ENCODE measurements at regions not wholly inside any gene's neighbourhood (a gene's known extent, or its start where the extent isn't known, plus 50 kb on each side); places are given as distances from the start of the nearest gene placed in this dataset.

GRCh38 chr4:11298451-11298850, 130.2 kb downstream of the HS3ST1 start:
- H3K27me3 ChIP-seq (ENCODE audit: control insufficient read depth, insufficient read depth, low read length), result no peaks in the 10 kb centered on the region
- DNase-seq, result no peak
- H3K4me3 ChIP-seq (ENCODE audit: insufficient read depth, low read depth, low read length), result no peak overlapping the region
- no peaks in the 10 kb centered on the region for H3K36me3 ChIP-seq (replicated peaks; ENCODE audit: control insufficient read depth, insufficient read depth, low read length)

GRCh38 chr4:11297627-11298026, 131.1 kb downstream of the HS3ST1 start:
- no peaks in the 10 kb centered on the region for H3K36me3 ChIP-seq (replicated peaks; ENCODE audit: control insufficient read depth, insufficient read depth, low read length)
- no peak for DNase-seq

GRCh38 chr4:11297201-11297600, 131.5 kb downstream of the HS3ST1 start:
- DNase-seq, result no peak
- Histone ChIP-seq H3K27me3 (ENCODE audit: control insufficient read depth, insufficient read depth, low read length) (no peaks in the 10 kb centered on the region), H3K36me3 (replicated peaks; ENCODE audit: control insufficient read depth, insufficient read depth, low read length) (no peaks in the 10 kb centered on the region), H3K4me3 (ENCODE audit: insufficient read depth, low read depth, low read length) (no peak overlapping the region)

More at GRCh38 chr4:11297627-11298026, 131.1 kb downstream of the HS3ST1 start:
- H3K27me3 ChIP-seq (ENCODE audit: control insufficient read depth, insufficient read depth, low read length), result no peaks in the 10 kb centered on the region
- no peak overlapping the region for H3K4me3 ChIP-seq (ENCODE audit: insufficient read depth, low read depth, low read length)

GRCh38 chr4:11293866-11294265, 134.8 kb downstream of the HS3ST1 start:
- Histone ChIP-seq H3K4me3 (ENCODE audit: insufficient read depth, low read depth, low read length) (no peak overlapping the region), H3K36me3 (replicated peaks; ENCODE audit: control insufficient read depth, insufficient read depth, low read length) (no peaks in the 10 kb centered on the region), H3K27me3 (ENCODE audit: control insufficient read depth, insufficient read depth, low read length) (no peaks in the 10 kb centered on the region)
- DNase-seq, result no peak

- no peak overlapping the region for H3K4me3 ChIP-seq (ENCODE audit: insufficient read depth, low read depth, low read length)
- H3K36me3 ChIP-seq (replicated peaks; ENCODE audit: control insufficient read depth, insufficient read depth, low read length), result no peaks in the 10 kb centered on the region
- no peaks in the 10 kb centered on the region for H3K27me3 ChIP-seq (ENCODE audit: control insufficient read depth, insufficient read depth, low read length)
- DNase-seq, result no peak
These were observed 141.6 kb downstream of the HS3ST1 start for GRCh38 chr4:11287055-11287454.

GRCh38 chr4:11286533-11286932, 142.2 kb downstream of the HS3ST1 start:
- H3K27me3 ChIP-seq (ENCODE audit: control insufficient read depth, insufficient read depth, low read length), result no peaks in the 10 kb centered on the region
- no peak for DNase-seq
- no peaks in the 10 kb centered on the region for H3K36me3 ChIP-seq (replicated peaks; ENCODE audit: control insufficient read depth, insufficient read depth, low read length)
- H3K4me3 ChIP-seq (ENCODE audit: insufficient read depth, low read depth, low read length), result no peak overlapping the region

- no peaks in the 10 kb centered on the region for H3K27me3 ChIP-seq (ENCODE audit: control insufficient read depth, insufficient read depth, low read length)
- H3K36me3 ChIP-seq (replicated peaks; ENCODE audit: control insufficient read depth, insufficient read depth, low read length), result no peaks in the 10 kb centered on the region
- DNase-seq, result no peak
- H3K4me3 ChIP-seq (ENCODE audit: insufficient read depth, low read depth, low read length), result no peak overlapping the region
These were observed 147.0 kb downstream of the HS3ST1 start for GRCh38 chr4:11281720-11282119.

- no peak for DNase-seq
- H3K4me3 ChIP-seq (ENCODE audit: insufficient read depth, low read depth, low read length), result no peak overlapping the region
- no peaks in the 10 kb centered on the region for H3K27me3 ChIP-seq (ENCODE audit: control insufficient read depth, insufficient read depth, low read length)
- H3K36me3 ChIP-seq (replicated peaks; ENCODE audit: control insufficient read depth, insufficient read depth, low read length), result no peaks in the 10 kb centered on the region
These were observed 157.4 kb downstream of the HS3ST1 start for GRCh38 chr4:11271263-11271662.

GRCh38 chr4:11268149-11268548, 160.5 kb downstream of the HS3ST1 start:
- DNase-seq, result no peak

GRCh38 chr4:11264841-11265240, 163.9 kb downstream of the HS3ST1 start:
- Histone ChIP-seq H3K36me3 (replicated peaks; ENCODE audit: control insufficient read depth, insufficient read depth, low read length) (no peaks in the 10 kb centered on the region), H3K4me3 (ENCODE audit: insufficient read depth, low read depth, low read length) (no peak overlapping the region), H3K27me3 (ENCODE audit: control insufficient read depth, insufficient read depth, low read length) (no peaks in the 10 kb centered on the region)
- no peak for DNase-seq

More at GRCh38 chr4:11268149-11268548, 160.5 kb downstream of the HS3ST1 start:
- Histone ChIP-seq H3K4me3 (ENCODE audit: insufficient read depth, low read depth, low read length) (no peak overlapping the region), H3K27me3 (ENCODE audit: control insufficient read depth, insufficient read depth, low read length) (no peaks in the 10 kb centered on the region), H3K36me3 (replicated peaks; ENCODE audit: control insufficient read depth, insufficient read depth, low read length) (no peaks in the 10 kb centered on the region)

- Histone ChIP-seq H3K4me3 (ENCODE audit: insufficient read depth, low read depth, low read length) (no peak overlapping the region), H3K36me3 (replicated peaks; ENCODE audit: control insufficient read depth, insufficient read depth, low read length) (no peaks in the 10 kb centered on the region), H3K27me3 (ENCODE audit: control insufficient read depth, insufficient read depth, low read length) (no peaks in the 10 kb centered on the region)
- DNase-seq, result no peak
These were observed 164.3 kb downstream of the HS3ST1 start for GRCh38 chr4:11264346-11264745.

GRCh38 chr4:11263208-11263607, 165.5 kb downstream of the HS3ST1 start:
- no peak overlapping the region for H3K4me3 ChIP-seq (ENCODE audit: insufficient read depth, low read depth, low read length)
- H3K27me3 ChIP-seq (ENCODE audit: control insufficient read depth, insufficient read depth, low read length), result no peaks in the 10 kb centered on the region
- H3K36me3 ChIP-seq (replicated peaks; ENCODE audit: control insufficient read depth, insufficient read depth, low read length), result no peaks in the 10 kb centered on the region
- DNase-seq, result peak; percentile 11

GRCh38 chr4:11261066-11261850, 167.4 kb downstream of the HS3ST1 start:
- Histone ChIP-seq H3K4me3 (ENCODE audit: insufficient read depth, low read depth, low read length) (no peak overlapping the region), H3K27me3 (ENCODE audit: control insufficient read depth, insufficient read depth, low read length) (no peaks in the 10 kb centered on the region), H3K36me3 (replicated peaks; ENCODE audit: control insufficient read depth, insufficient read depth, low read length) (no peaks in the 10 kb centered on the region)
- no peak for DNase-seq

- Histone ChIP-seq H3K27me3 (ENCODE audit: control insufficient read depth, insufficient read depth, low read length) (no peaks in the 10 kb centered on the region), H3K4me3 (ENCODE audit: insufficient read depth, low read depth, low read length) (no peak overlapping the region), H3K36me3 (replicated peaks; ENCODE audit: control insufficient read depth, insufficient read depth, low read length) (no peaks in the 10 kb centered on the region)
- DNase-seq, result no peak
These were observed 168.9 kb downstream of the HS3ST1 start for GRCh38 chr4:11259837-11260236.

GRCh38 chr4:11252149-11252548, 176.5 kb downstream of the HS3ST1 start:
- Histone ChIP-seq H3K27me3 (ENCODE audit: control insufficient read depth, insufficient read depth, low read length) (no peaks in the 10 kb centered on the region), H3K4me3 (ENCODE audit: insufficient read depth, low read depth, low read length) (no peak overlapping the region), H3K36me3 (replicated peaks; ENCODE audit: control insufficient read depth, insufficient read depth, low read length) (no peaks in the 10 kb centered on the region)
- DNase-seq, result no peak

- no peaks in the 10 kb centered on the region for H3K27me3 ChIP-seq (ENCODE audit: control insufficient read depth, insufficient read depth, low read length)
- no peak for DNase-seq
- no peaks in the 10 kb centered on the region for H3K36me3 ChIP-seq (replicated peaks; ENCODE audit: control insufficient read depth, insufficient read depth, low read length)
- no peak overlapping the region for H3K4me3 ChIP-seq (ENCODE audit: insufficient read depth, low read depth, low read length)
These were observed 178.2 kb downstream of the HS3ST1 start for GRCh38 chr4:11250510-11250909.
